SK-N-MC (cell line): ENCODE measurements at regions not wholly inside any gene's neighbourhood (a gene's known extent, or its start where the extent isn't known, plus 50 kb on each side); places are given as distances from the start of the nearest gene placed in this dataset.
"Not testable (repeated sequence)": the region's sequence is repeated elsewhere in the genome, so short reads cannot be mapped to it uniquely, and the experiment has no call there.

Experiments
- EZH2 ChIP-seq: fragments of 200-600 bp; sonication (generic); IDR thresholded peaks from one replicate; pipeline ENCODE4 v1.6.1; 2017; ENCODE audit warnings: antibody characterized with exemption
- POLR2AphosphoS5 ChIP-seq: IDR thresholded peaks from 2 replicates; pipeline ENCODE4 v1.6.1; 2012; ENCODE audit warnings: mild to moderate bottlenecking, low read depth, low read length, borderline replicate concordance

- not testable (repeated sequence) for TF ChIP-seq POLR2AphosphoS5, EZH2
These were observed 187.7 kb downstream of the TPBG start for GRCh38 chr6:82551311-82551710.
